Activated T-helper 1 cell treated with anti-CD3 and anti-CD28 coated beads, Interleukin-2, amount 50 U/mL, for 16 hours (primary cell): ENCODE measurements at regions not wholly inside any gene's neighbourhood (a gene's known extent, or its start where the extent isn't known, plus 50 kb on each side); places are given as distances from the start of the nearest gene placed in this dataset.
A peak's percentile ranks its signal among the peaks of the same experiment; 100 is the strongest.

Source experiments
- DNase-seq, 2 donors: peaks; one replicate each; pipeline ENCODE4 v3.0.0-alpha.2; 2020; ENCODE audit warnings: low read depth in 1 of 2, low spot score in 1 of 2

- DNase-seq: no peak
These were observed 164.7 kb upstream of the CCND2 start for GRCh38 chr12:4108803-4109345.

DNA sequence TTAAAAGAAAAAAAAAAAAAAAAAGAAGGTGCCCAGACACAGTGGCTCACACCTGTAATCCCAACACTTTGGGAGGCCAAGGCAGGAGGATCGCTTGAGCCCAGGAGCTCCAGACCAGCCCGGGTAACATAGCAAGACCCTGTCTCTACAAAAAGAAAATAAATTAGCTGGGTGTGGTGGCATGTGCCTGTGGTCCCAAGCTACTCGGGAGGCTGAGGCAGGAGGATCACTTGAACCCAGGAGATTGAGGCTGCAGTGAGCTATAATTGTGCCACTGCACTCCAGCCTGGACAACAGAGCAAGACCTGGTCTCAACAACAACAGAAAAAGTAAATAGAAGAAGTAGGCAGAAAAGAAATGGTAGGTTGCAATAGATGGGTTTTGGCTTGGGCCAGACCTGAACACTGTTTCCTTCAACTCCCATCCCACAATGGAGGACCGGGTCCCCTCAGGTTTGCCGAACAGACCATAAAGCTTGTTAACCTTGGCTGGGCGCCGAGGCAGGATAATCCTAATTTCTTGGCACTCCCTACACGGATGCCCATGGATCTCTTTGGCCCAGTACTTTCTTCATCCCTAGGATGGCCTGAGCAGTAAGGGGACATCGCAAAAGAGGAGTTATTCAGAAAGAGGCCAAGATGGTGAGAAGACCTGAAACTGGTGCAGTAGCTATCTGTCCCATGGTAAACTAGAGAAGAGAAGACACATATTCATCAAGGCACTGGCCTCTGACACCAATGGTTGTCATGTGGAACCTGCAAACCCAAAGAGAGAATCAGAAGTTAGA, 165.5 kb upstream of the CCND2 start:
- no peak for DNase-seq

GRCh38 chr12:4107436-4107878, 166.1 kb upstream of the CCND2 start:
- DNase-seq: peak in 1 of 2 donors; percentile 55

DNA sequence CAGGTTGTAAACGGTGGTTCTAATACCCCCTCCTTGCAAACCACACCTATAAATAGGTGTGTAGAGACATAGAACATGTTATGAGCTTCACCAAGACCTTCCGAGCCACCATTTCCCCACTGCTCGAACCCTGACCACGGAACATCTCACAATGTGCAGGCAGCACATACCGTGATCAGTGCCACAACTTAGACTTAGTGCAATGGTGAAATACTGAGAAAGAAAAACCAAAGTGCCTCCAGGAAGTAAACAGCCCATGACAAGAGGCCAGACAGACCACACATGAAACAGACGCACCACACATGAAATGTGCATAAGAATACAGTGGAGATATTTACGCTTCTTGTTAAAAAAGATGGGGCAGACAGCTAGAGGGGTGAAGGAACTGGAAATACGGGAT, 166.9 kb upstream of the CCND2 start:
- DNase-seq: no peak

DNA sequence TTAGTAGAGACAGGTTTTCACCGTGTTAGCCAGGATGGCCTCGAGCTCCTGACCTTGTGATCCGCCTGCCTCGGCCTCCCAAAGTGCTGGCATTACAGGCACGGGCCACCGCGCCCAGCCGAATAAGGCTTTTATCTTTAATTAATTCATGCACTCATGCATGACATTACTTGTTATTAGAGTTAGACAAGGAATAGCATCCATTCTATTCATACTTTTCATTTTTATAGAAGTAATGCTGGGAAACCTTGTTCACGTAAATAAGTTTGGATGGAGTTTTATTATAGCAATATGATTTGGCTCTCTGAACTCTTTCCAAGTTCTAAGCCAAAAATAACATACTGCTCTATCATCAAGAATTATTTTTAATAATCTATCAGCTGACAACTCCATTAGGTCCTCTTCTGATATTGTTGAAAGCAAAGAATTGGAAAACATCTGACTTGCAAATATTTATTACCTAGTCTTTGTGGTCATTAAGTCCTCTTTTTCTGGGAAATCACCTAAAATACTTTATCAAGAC, 168.8 kb upstream of the CCND2 start:
- no peak for DNase-seq

- no peak for DNase-seq
These were observed 174.3 kb upstream of the CCND2 start for GRCh38 chr12:4099276-4099675.

GRCh38 chr12:4091016-4091743, 182.4 kb upstream of the CCND2 start:
- no peak for DNase-seq

GRCh38 chr12:4089956-4090355, 183.6 kb upstream of the CCND2 start:
- DNase-seq: no peak

DNA sequence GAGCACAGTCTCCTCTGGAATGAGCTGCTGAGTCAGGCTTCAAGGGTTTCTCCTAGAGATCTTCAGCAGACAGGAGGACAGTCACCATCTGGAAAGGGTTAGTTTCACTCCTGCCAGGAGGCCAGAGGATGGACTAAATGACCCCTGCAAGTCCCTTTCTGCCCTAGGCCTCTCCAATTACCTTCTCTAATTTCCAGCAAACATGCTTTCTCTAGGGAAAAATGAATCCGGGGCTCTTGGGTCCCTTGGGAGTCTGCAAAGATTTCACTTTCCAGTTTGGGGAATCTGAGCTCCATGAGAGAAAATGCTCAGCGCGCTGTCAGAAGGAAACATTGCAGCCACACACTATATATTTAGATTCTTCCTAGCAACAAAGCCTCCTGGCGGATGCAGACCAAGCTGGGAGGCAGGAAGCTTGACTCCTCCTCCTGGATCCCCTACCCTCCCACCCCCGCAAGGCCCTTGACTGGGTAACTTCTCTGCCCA, 184.4 kb upstream of the CCND2 start:
- DNase-seq: no peak

GRCh38 chr12:4088451-4088850, 185.1 kb upstream of the CCND2 start:
- DNase-seq: no peak

DNA sequence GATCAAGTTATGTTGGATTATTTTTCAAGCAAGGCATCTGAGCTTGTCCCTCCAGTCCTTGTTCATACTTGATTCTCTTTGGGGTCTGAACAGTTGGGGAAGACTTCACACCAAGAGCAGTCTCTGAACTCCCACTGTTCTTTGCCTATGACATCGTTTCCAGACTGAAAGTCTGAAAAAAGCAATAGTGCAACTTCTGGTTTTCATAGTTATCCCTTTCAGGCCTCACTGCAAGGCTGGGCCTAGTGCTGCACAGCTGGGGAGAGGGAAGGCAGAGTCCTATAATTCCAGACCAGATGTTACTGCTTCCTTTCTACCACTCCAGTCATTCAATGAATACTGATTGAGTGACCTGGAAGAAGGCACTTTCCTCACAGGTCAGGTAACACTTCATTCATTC, 187.1 kb upstream of the CCND2 start:
- DNase-seq: no peak

DNA sequence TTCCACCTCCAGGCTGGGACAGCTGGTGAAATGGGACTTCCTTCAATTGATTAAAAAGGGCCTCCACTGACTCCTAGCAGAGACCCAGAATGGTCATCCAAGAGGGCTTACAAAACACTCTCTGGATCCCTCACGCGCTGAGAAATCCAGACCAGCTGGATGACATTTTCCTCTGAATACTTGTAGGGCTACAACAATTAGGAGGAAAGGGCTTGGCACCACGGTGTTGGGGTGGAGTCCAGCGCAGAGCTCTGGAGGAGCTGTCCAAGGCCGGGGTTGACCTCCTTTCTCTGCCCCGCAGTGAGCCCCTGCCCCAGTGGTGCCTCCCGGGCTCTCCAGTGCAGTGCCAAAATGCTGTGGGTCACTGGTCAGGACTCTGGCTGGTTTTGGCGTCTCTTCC, 189.0 kb upstream of the CCND2 start:
- DNase-seq: no peak

GRCh38 chr12:4082809-4083403, 190.7 kb upstream of the CCND2 start:
- DNase-seq: no peak

GRCh38 chr12:4080213-4080612, 193.3 kb upstream of the CCND2 start:
- no peak for DNase-seq

DNA sequence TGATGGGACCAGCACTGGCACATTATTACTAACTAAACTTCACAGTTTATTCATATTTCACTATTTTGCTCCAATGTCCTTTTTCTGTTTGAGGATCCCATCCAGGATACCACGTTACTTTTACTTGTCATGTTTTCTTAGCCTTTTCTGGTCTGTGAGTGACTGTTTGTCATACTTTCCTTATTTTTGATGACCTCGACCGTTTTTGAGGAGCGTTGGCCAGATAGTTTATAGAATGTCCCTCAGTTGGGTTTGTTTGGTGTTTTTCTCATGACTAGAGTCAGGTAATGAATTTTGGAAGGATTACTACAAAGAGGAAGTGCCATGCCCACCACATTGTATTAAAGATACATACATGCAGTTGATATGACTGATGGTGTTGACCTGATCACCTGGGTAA, 199.4 kb upstream of the CCND2 start:
- no peak for DNase-seq

- no peak for DNase-seq
These were observed 196.4 kb upstream of the PARP11 start for GRCh38 chr12:4069670-4070010.

GRCh38 chr12:4068981-4069669, 195.9 kb upstream of the PARP11 start:
- no peak for DNase-seq

GRCh38 chr12:4064008-4064407, 190.8 kb upstream of the PARP11 start:
- no peak for DNase-seq

DNA sequence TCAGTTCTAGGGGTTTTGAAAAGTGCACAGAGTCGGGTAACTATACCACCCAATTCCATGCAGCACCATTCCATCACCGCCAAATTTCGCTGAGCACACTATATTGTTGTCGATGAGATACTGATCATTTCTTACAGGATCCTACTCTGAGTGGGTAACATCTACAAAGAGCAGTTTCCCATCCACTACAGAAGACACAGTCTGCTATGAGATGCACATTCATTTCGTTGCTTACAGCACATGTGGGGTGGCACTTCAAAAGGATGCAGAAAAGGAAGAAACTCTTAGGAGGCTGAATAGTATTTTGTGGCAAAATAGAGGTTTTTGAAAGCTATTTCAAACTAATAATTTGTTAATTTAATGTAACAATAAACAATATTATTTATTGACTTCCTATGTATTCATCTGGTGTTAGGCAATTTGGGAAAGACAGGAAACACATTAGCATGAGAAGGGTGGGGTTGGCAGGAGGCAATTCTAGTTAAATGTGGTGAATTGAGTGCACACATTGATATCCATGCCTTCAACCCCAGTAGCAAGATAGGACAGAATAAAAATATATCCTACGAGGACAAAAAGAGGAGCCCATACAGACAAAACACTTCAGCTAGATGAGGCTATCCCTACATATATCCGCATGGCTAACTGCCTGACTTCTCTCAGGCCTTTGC, 186.8 kb upstream of the PARP11 start:
- DNase-seq: no peak
